T-cell (primary cell): ENCODE measurements at regions not wholly inside any gene's neighbourhood (a gene's known extent, or its start where the extent isn't known, plus 50 kb on each side); places are given as distances from the start of the nearest gene placed in this dataset.

Experiments used
- ATAC-seq, 4 experiments: fragments of 200-7000 bp in 3 of 4; fragments of 150-1000 bp in 1 of 4; cut with Tn5 transposase; replicated peaks in 1 of 4; 1 replicate in 3 of 4; 2 replicates in 1 of 4; pipeline ENCODE4 v1.10.0; 2021; ENCODE audit warnings: moderate library complexity in 3 of 4, mild to moderate bottlenecking in 2 of 4, moderate number of reproducible peaks in 1 of 4
- CTCF ChIA-PET, 2 donors: fragments of 300-600 bp; sonication (Branson Sonifier 250); formaldehyde crosslinking; loops; one replicate each; lab custom pipeline; 2022; ENCODE audit warnings: antibody characterized with exemption in 2 of 2; lab: Charles Lee
- POLR2A ChIA-PET, 2 donors: fragments of 300-600 bp; sonication (Branson Sonifier 250); formaldehyde crosslinking; loops; one replicate each; lab custom pipeline; 2022; ENCODE audit warnings: antibody characterized with exemption in 2 of 2; lab: Charles Lee
- DNase-seq, 35 experiments: peaks; one replicate each; pipeline versions ENCODE4 v3.0.0 to v3.0.0-alpha.2; 2013 to 2023
- H3K27ac ChIP-seq: one replicate; pipeline ENCODE4 v1.5.1; 2013; ENCODE audit warnings: low read length
- H3K27me3 ChIP-seq, 2 experiments: replicated peaks in 1 of 2; 1 replicate in 1 of 2; 2 replicates in 1 of 2; pipeline versions ENCODE4 v1.6.1 to v1.7.0; 2013; ENCODE audit warnings: low read length in 1 of 2, mixed read lengths in 1 of 2; ENCODE audit not compliant: control insufficient read depth in 2 of 2, insufficient read depth in 2 of 2; ENCODE audit errors: extremely low read depth in 1 of 2
- H3K36me3 ChIP-seq, 2 donors: 1 replicate in 1 of 2; 2 replicates in 1 of 2; pipeline versions ENCODE4 v1.6.1 to v1.7.0; 2013; ENCODE audit warnings: low read length in 1 of 2; ENCODE audit not compliant: control insufficient read depth in 2 of 2, insufficient read depth in 1 of 2; ENCODE audit errors: extremely low read depth in 1 of 2
- H3K4me1 ChIP-seq, 2 experiments: 1 replicate in 1 of 2; 2 replicates in 1 of 2; pipeline versions ENCODE4 v1.6.1 to v1.7.0; 2013; ENCODE audit warnings: low read length in 2 of 2, mixed read lengths in 1 of 2; ENCODE audit not compliant: insufficient read depth in 2 of 2, control insufficient read depth in 1 of 2; ENCODE audit errors: extremely low read depth in 1 of 2
- H3K4me3 ChIP-seq, 2 donors: 1 replicate in 1 of 2; 2 replicates in 1 of 2; pipeline versions ENCODE4 v1.5.1 to v1.7.0; 2013; ENCODE audit warnings: mild to moderate bottlenecking in 2 of 2, low read length in 1 of 2, moderate library complexity in 1 of 2; ENCODE audit not compliant: control insufficient read depth in 1 of 2; ENCODE audit errors: extremely low read depth in 1 of 2
- H3K9me3 ChIP-seq: 2 replicates; pipeline ENCODE4 v1.7.0; 2013
- H3K27ac Mint-ChIP-seq, 2 donors: one replicate each; pipeline ENCODE4 v1.8.0; 2020 to 2021; ENCODE audit warnings: mild to moderate bottlenecking in 2 of 2, mixed read lengths in 2 of 2
- H3K27me3 Mint-ChIP-seq, 2 donors: one replicate each; pipeline ENCODE4 v1.8.0; 2021 to 2022; ENCODE audit warnings: mixed read lengths in 2 of 2
- H3K36me3 Mint-ChIP-seq: one replicate; pipeline ENCODE4 v1.8.0; 2021; ENCODE audit warnings: mixed read lengths
- H3K4me1 Mint-ChIP-seq, 3 donors: one replicate each; pipeline ENCODE4 v1.8.0; 2020 to 2022; ENCODE audit warnings: mixed read lengths in 3 of 3, mild to moderate bottlenecking in 1 of 3
- H3K4me3 Mint-ChIP-seq, 3 donors: one replicate each; pipeline ENCODE4 v1.8.0; 2020 to 2022; ENCODE audit warnings: mild to moderate bottlenecking in 3 of 3, mixed read lengths in 3 of 3, moderate library complexity in 3 of 3
- H3K9me3 Mint-ChIP-seq, 3 donors: one replicate each; pipeline ENCODE4 v1.8.0; 2020 to 2022; ENCODE audit warnings: mixed read lengths in 3 of 3
- WGBS: methylation state at CpG from one replicate; pipeline ENCODE4 v1.1.5; 2013; ENCODE audit warnings: missing lambda C conversion rate; ENCODE audit not compliant: insufficient coverage; 5-methylcytosine and 5-hydroxymethylcytosine counted together

DNA sequence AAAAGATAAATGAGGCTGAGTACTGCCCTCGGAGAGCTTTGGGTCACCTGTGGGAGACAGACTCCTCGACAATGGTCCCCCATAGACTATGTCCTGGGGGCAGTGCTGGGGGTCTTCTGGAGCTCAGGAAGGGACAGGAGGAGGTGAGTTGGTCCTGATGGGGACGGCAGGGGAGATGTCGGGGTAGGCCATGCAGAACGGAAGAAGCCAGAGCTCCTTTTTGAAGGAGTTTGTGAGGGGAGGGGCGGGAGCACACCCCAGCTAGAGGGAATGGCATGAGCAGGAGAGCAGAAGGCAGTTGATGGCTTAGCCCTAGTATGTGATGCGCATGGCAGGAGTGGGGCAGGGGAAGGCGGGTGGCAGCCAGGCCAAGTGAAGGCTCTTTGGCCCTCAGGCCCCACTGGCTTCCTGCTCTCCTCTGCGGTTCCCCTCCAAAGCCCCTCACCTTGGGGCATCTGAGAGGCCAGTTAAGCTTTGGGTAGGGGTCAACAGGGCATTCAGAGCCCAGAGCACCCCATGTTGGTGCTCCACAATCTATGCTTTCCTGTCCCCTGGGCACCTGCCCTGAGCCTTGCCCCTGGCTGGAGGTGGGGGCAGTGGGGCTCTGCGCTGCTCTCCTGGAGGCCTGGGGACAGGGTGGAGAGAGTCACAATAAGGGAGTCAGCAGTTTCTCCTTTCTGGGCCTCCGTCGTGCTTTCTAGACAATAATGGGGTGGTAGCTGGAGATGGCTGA lies 179.3 kb downstream of the SMAD6 start:
- Histone ChIP-seq H3K4me1 (no peaks in the 10 kb centered on the region), H3K27ac (no peak overlapping the region), H3K36me3 (no peaks in the 10 kb centered on the region), H3K9me3 (no peaks in the 10 kb centered on the region), H3K27me3 (peaks cover 0 to 30% of the 10 kb centered on the region in 2 experiments), H3K4me3 (no peak overlapping the region)
- Mint-ChIP-seq H3K9me3 (no peaks in the 10 kb centered on the region), H3K36me3 (no peaks in the 10 kb centered on the region), H3K4me1 (no peaks in the 10 kb centered on the region), H3K4me3 (no peak overlapping the region), H3K27me3 (peaks cover 0 to 15% of the 10 kb centered on the region in 2 donors), H3K27ac (no peak overlapping the region)
- ChIA-PET POLR2A (no interaction called here), CTCF (no interaction called here)
- DNase-seq: no peak
- ATAC-seq: no peak
- WGBS: 87% methylated on average over 6 of the region's 12 CpGs

- peaks cover 0 to 28% of the 10 kb centered on the region in 2 experiments for H3K27me3 ChIP-seq
- 88% methylated on average over 11 of the region's 11 CpGs for WGBS
- DNase-seq (no peak), ATAC-seq (no peak)
- CTCF ChIA-PET: no interaction called here
- Mint-ChIP-seq H3K27me3 (peaks cover 0 to 9% of the 10 kb centered on the region in 2 donors), H3K9me3 (no peaks in the 10 kb centered on the region), H3K36me3 (no peaks in the 10 kb centered on the region), H3K4me1 (no peaks in the 10 kb centered on the region), H3K4me3 (no peak overlapping the region), H3K27ac (no peak overlapping the region)
- H3K36me3 ChIP-seq: no peaks in the 10 kb centered on the region
- H3K9me3 ChIP-seq: no peaks in the 10 kb centered on the region
- POLR2A ChIA-PET: no interaction called here
- H3K4me3 ChIP-seq: no peak overlapping the region
- H3K4me1 ChIP-seq: no peaks in the 10 kb centered on the region
- no peak overlapping the region for H3K27ac ChIP-seq
Observed at GRCh38 chr15:66882251-66883020, 180.4 kb downstream of the SMAD6 start.

- peaks cover 0 to 23% of the 10 kb centered on the region in 2 experiments for H3K27me3 ChIP-seq
- no peak overlapping the region for H3K4me3 ChIP-seq
- Mint-ChIP-seq H3K36me3 (no peaks in the 10 kb centered on the region), H3K9me3 (peaks cover 0 to 4% (median 0%) of the 10 kb centered on the region in 3 donors), H3K4me3 (no peak overlapping the region), H3K27ac (no peak overlapping the region), H3K4me1 (no peaks in the 10 kb centered on the region), H3K27me3 (peaks cover 0 to 9% of the 10 kb centered on the region in 2 donors)
- H3K27ac ChIP-seq: no peak overlapping the region
- ChIA-PET POLR2A (no interaction called here), CTCF (no interaction called here)
- WGBS: 52% methylated on average over 7 of the region's 10 CpGs
- H3K9me3 ChIP-seq: no peaks in the 10 kb centered on the region
- no peaks in the 10 kb centered on the region for H3K4me1 ChIP-seq
- no peak for ATAC-seq
- no peak for DNase-seq
- no peaks in the 10 kb centered on the region for H3K36me3 ChIP-seq
Observed at GRCh38 chr15:66883284-66883911, 181.4 kb downstream of the SMAD6 start.

- no peak overlapping the region for H3K27ac ChIP-seq
- Mint-ChIP-seq H3K4me3 (no peak overlapping the region), H3K4me1 (no peaks in the 10 kb centered on the region), H3K27me3 (peaks cover 0 to 9% of the 10 kb centered on the region in 2 donors), H3K36me3 (no peaks in the 10 kb centered on the region), H3K9me3 (peaks cover 0 to 8% (median 0%) of the 10 kb centered on the region in 3 donors), H3K27ac (no peak overlapping the region)
- ATAC-seq (no peak), DNase-seq (no peak)
- H3K9me3 ChIP-seq: no peaks in the 10 kb centered on the region
- H3K27me3 ChIP-seq: peaks cover 0 to 23% of the 10 kb centered on the region in 2 experiments
- H3K4me1 ChIP-seq: no peaks in the 10 kb centered on the region
- POLR2A ChIA-PET: no interaction called here
- CTCF ChIA-PET: no interaction called here
- no peaks in the 10 kb centered on the region for H3K36me3 ChIP-seq
- no CpG with 5 or more reads among the region's 8 CpGs for WGBS
- no peak overlapping the region for H3K4me3 ChIP-seq
Observed at GRCh38 chr15:66884115-66884622, 181.2 kb upstream of the SMAD3 start.

DNA sequence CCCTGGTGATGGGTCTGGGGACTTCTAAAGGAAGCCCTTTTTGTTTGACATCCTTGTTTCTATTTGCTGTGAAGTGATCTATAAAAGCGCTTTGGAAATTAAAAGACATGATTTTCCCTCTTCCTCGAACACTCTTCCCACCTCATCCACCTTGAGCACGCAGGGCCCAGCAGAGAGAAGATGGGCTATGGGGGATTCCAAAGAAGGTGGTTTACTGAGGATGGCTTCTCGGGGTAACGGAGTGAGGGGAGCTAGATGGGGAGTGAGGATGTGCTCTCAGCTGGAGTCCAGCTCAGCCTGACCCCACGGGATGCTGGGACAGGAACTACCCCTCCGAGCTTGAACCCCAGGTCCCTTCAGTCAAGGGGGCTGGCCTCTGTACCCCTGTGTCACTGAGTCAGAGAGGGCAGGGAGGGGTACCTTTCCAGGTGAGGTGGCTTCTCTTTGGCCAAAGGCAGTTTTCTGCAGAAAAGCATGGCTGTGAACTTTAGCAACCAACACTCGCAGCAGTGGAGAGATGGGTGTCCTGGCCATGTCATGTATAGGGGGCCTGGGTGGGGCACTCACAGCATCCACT lies 180.7 kb upstream of the SMAD3 start:
- Histone ChIP-seq H3K27me3 (peaks cover 0 to 19% of the 10 kb centered on the region in 2 experiments), H3K27ac (no peak overlapping the region), H3K36me3 (no peaks in the 10 kb centered on the region), H3K4me3 (no peak overlapping the region), H3K9me3 (no peaks in the 10 kb centered on the region), H3K4me1 (no peaks in the 10 kb centered on the region)
- Mint-ChIP-seq H3K36me3 (no peaks in the 10 kb centered on the region), H3K4me3 (no peak overlapping the region), H3K9me3 (peaks cover 0 to 13% (median 0%) of the 10 kb centered on the region in 3 donors), H3K27ac (no peak overlapping the region), H3K4me1 (no peaks in the 10 kb centered on the region), H3K27me3 (peaks cover 0 to 9% of the 10 kb centered on the region in 2 donors)
- POLR2A ChIA-PET: no interaction called here
- 81% methylated on average over 4 of the region's 8 CpGs for WGBS
- CTCF ChIA-PET: no interaction called here
- ATAC-seq: no peak
- DNase-seq: no peak

- Mint-ChIP-seq H3K36me3 (no peaks in the 10 kb centered on the region), H3K4me3 (no peak overlapping the region), H3K27ac (no peak overlapping the region), H3K27me3 (peaks cover 0 to 9% of the 10 kb centered on the region in 2 donors), H3K9me3 (peaks cover 0 to 13% (median 0%) of the 10 kb centered on the region in 3 donors), H3K4me1 (no peaks in the 10 kb centered on the region)
- Histone ChIP-seq H3K4me1 (no peaks in the 10 kb centered on the region), H3K4me3 (no peak overlapping the region), H3K9me3 (no peaks in the 10 kb centered on the region), H3K27ac (no peak overlapping the region), H3K36me3 (no peaks in the 10 kb centered on the region), H3K27me3 (peaks cover 0 to 16% of the 10 kb centered on the region in 2 experiments)
- DNase-seq: no peak
- no peak for ATAC-seq
- CTCF ChIA-PET: no interaction called here
- POLR2A ChIA-PET: no interaction called here
- WGBS: 94% methylated on average over 2 of the region's 5 CpGs
Observed at GRCh38 chr15:66885281-66885915, 180.0 kb upstream of the SMAD3 start.
